PC-3 (cell line): ENCODE measurements at regions not wholly inside any gene's neighbourhood (a gene's known extent, or its start where the extent isn't known, plus 50 kb on each side); places are given as distances from the start of the nearest gene placed in this dataset.

Experiments
- ATAC-seq: fragments of 200-7000 bp; cut with Tn5 transposase; 2 replicates; pipeline ENCODE4 v1.9.1; 2020; ENCODE audit warnings: mild to moderate bottlenecking, moderate library complexity
- BruUV-seq: library from RNA; stranded (reverse); fragments of 400-500 nt; replicated peaks from 2 replicates; lab custom pipeline; 2021; lab: Mats Ljungman, UMichigan
- CTCF ChIA-PET: fragments of 300-600 bp; sonication (Branson Sonifier 250); formaldehyde crosslinking; loops from one replicate; lab custom pipeline; 2022; ENCODE audit warnings: antibody characterized with exemption; lab: Charles Lee
- POLR2A ChIA-PET: fragments of 300-600 bp; sonication (Branson Sonifier 250); formaldehyde crosslinking; loops from one replicate; lab custom pipeline; 2022; ENCODE audit warnings: antibody characterized with exemption; ENCODE audit not compliant: unreplicated experiment; lab: Charles Lee
- DNase-seq: peaks from one replicate; pipeline ENCODE4 v3.0.0-alpha.2; 2015
- H2AFZ ChIP-seq: fragments of 300-600 bp; sonication (generic); 2 replicates; pipeline ENCODE4 v1.6.0; 2016; ENCODE audit warnings: antibody characterized with exemption, low read length
- H3F3A ChIP-seq: fragments of 300-600 bp; sonication (generic); one replicate; pipeline ENCODE4 v1.6.0; 2017; ENCODE audit warnings: antibody characterized with exemption, low read length, control low read depth, mild to moderate bottlenecking; ENCODE audit not compliant: unreplicated experiment
- H3K27ac ChIP-seq: fragments of 300-600 bp; sonication (generic); 2 replicates; pipeline ENCODE4 v1.5.1; 2016; ENCODE audit warnings: mild to moderate bottlenecking, low read length
- H3K27me3 ChIP-seq: fragments of 300-600 bp; sonication (generic); 2 replicates; pipeline ENCODE4 v1.6.1; 2016; ENCODE audit warnings: low read length, mixed read lengths
- H3K36me3 ChIP-seq: fragments of 300-600 bp; sonication (generic); 2 replicates; pipeline ENCODE4 v1.6.1; 2016; ENCODE audit warnings: low read depth, mixed run types, low read length, mixed read lengths
- H3K4me1 ChIP-seq: fragments of 300-600 bp; sonication (generic); 2 replicates; pipeline ENCODE4 v1.5.1; 2016; ENCODE audit warnings: low read length; ENCODE audit not compliant: insufficient read depth
- H3K4me2 ChIP-seq: fragments of 300-600 bp; sonication (generic); 2 replicates; pipeline ENCODE4 v1.6.0; 2016; ENCODE audit warnings: low read length
- H3K4me3 ChIP-seq: fragments of 300-600 bp; sonication (generic); 2 replicates; pipeline ENCODE4 v1.5.1; 2016; ENCODE audit warnings: mild to moderate bottlenecking, low read length, mixed read lengths
- H3K79me2 ChIP-seq: fragments of 300-600 bp; sonication (generic); 2 replicates; pipeline ENCODE4 v1.6.1; 2017; ENCODE audit warnings: low read length, mixed read lengths
- H3K9ac ChIP-seq: fragments of 300-600 bp; sonication (generic); 2 replicates; pipeline ENCODE4 v1.6.0; 2016; ENCODE audit warnings: mild to moderate bottlenecking, low read length
- H3K9me2 ChIP-seq: fragments of 300-600 bp; sonication (generic); replicated peaks from 2 replicates; pipeline ENCODE4 v1.6.1; 2016; ENCODE audit warnings: mixed run types, low read length, mixed read lengths
- H3K9me3 ChIP-seq: fragments of 300-600 bp; sonication (generic); 2 replicates; pipeline ENCODE4 v1.6.1; 2016; ENCODE audit warnings: low read length, mixed read lengths
- H4K20me1 ChIP-seq: fragments of 300-600 bp; sonication (generic); 2 replicates; pipeline ENCODE4 v1.6.1; 2016; ENCODE audit warnings: low read length, mixed read lengths
- CTCF ChIP-seq: fragments of 300-600 bp; sonication (generic); conservative IDR thresholded peaks from 2 replicates; pipeline ENCODE4 v1.5.1; 2017; ENCODE audit warnings: antibody characterized with exemption, low read depth, mild to moderate bottlenecking, low read length
- EZH2 ChIP-seq: fragments of 300-600 bp; sonication (generic); IDR thresholded peaks from one replicate; pipeline ENCODE4 v1.6.1; 2017; ENCODE audit warnings: antibody characterized with exemption, mild to moderate bottlenecking, low read length; ENCODE audit not compliant: unreplicated experiment
- EZH2phosphoT487 ChIP-seq: fragments of 300-600 bp; sonication (generic); IDR thresholded peaks from 2 replicates; pipeline ENCODE4 v1.6.1; 2018; ENCODE audit warnings: mild to moderate bottlenecking, antibody characterized with exemption, low read length, borderline replicate concordance
- intact Hi-C: fragments of 100-400 bp; cut with micrococcal nuclease; formaldehyde crosslinking; loops from 2 replicates; pipeline ENCODE4 v1.9.0; 2023

GRCh38 chr4:163228648-163229047 is 62.0 kb upstream of the NAF1 start:
- no TSS peak for BruUV-seq
- Histone ChIP-seq H3K9ac (no peak overlapping the region), H3K4me1 (no peaks in the 10 kb centered on the region), H2AFZ (no peak overlapping the region), H3K79me2 (no peaks in the 10 kb centered on the region), H3K9me3 (no peaks in the 10 kb centered on the region), H3K27ac (no peak overlapping the region), H3K36me3 (no peaks in the 10 kb centered on the region), H3K4me3 (no peak overlapping the region), H3F3A (no peaks in the 10 kb centered on the region), H4K20me1 (no peaks in the 10 kb centered on the region), H3K4me2 (no peak overlapping the region), H3K27me3 (no peaks in the 10 kb centered on the region), H3K9me2 (no peaks in the 10 kb centered on the region)
- ChIA-PET CTCF (no interaction called here), POLR2A (no interaction called here)
- no peak for ATAC-seq
- intact Hi-C loops, result no loop called here
- no peak for DNase-seq
- no peak for TF ChIP-seq EZH2
- no peak for TF ChIP-seq CTCF
- TF ChIP-seq EZH2phosphoT487, result no peak

- Histone ChIP-seq H3K27ac (no peak overlapping the region), H3K4me2 (no peak overlapping the region), H3K9me3 (no peaks in the 10 kb centered on the region), H3K9ac (no peak overlapping the region), H3K27me3 (0 out of 2 replicates have a peak, but pooled peaks cover 4% of the 10 kb centered on the region), H2AFZ (no peak overlapping the region), H3K9me2 (no peaks in the 10 kb centered on the region), H3K79me2 (no peaks in the 10 kb centered on the region), H3F3A (no peaks in the 10 kb centered on the region), H3K36me3 (no peaks in the 10 kb centered on the region), H3K4me1 (no peaks in the 10 kb centered on the region), H3K4me3 (no peak overlapping the region), H4K20me1 (no peaks in the 10 kb centered on the region)
- ChIA-PET CTCF (no interaction called here), POLR2A (no interaction called here)
- no peak for ATAC-seq
- DNase-seq, result no peak
- no TSS peak for BruUV-seq
- intact Hi-C loops, result no loop called here
- no peak for TF ChIP-seq EZH2
- no peak for TF ChIP-seq EZH2phosphoT487
- TF ChIP-seq CTCF, result no peak
These were observed 54.8 kb upstream of the NAF1 start for GRCh38 chr4:163221467-163221866.

GRCh38 chr4:163217505-163217904 is 50.8 kb upstream of the NAF1 start:
- Histone ChIP-seq H3K27ac (no peak overlapping the region), H3K9ac (no peak overlapping the region), H3K4me2 (no peak overlapping the region), H3K79me2 (no peaks in the 10 kb centered on the region), H3K4me1 (no peaks in the 10 kb centered on the region), H3K36me3 (no peaks in the 10 kb centered on the region), H3K9me3 (no peaks in the 10 kb centered on the region), H3K4me3 (no peak overlapping the region), H3K9me2 (no peaks in the 10 kb centered on the region), H2AFZ (no peak overlapping the region), H3F3A (no peaks in the 10 kb centered on the region), H4K20me1 (no peaks in the 10 kb centered on the region), H3K27me3 (0 out of 2 replicates have a peak, but pooled peaks cover 4% of the 10 kb centered on the region)
- DNase-seq (no peak), ATAC-seq (no peak)
- no TSS peak for BruUV-seq
- TF ChIP-seq CTCF (no peak), EZH2phosphoT487 (no peak), EZH2 (no peak)
- intact Hi-C loops, result no loop called here
- POLR2A ChIA-PET, result no interaction called here
- CTCF ChIA-PET, result no interaction called here
